Activated CD4-positive, alpha-beta memory T cell treated with anti-CD3 and anti-CD28 coated beads for 36 hours (primary cell): ENCODE measurements at regions not wholly inside any gene's neighbourhood (a gene's known extent, or its start where the extent isn't known, plus 50 kb on each side); places are given as distances from the start of the nearest gene placed in this dataset.

Source experiments
- CTCF ChIA-PET: fragments of 350-600 bp; sonication (Branson Sonifier 250); formaldehyde crosslinking; loops from one replicate; lab custom pipeline; 2021; ENCODE audit warnings: antibody characterized with exemption, inconsistent platforms; lab: Charles Lee
- POLR2A ChIA-PET: fragments of 350-600 bp; sonication (Branson Sonifier 250); formaldehyde crosslinking; loops from one replicate; lab custom pipeline; 2021; ENCODE audit warnings: antibody characterized with exemption; lab: Charles Lee
- DNase-seq: peaks from one replicate; pipeline ENCODE4 v3.0.0-alpha.2; 2020
- H3K27ac Mint-ChIP-seq: one replicate; pipeline ENCODE4 v1.8.0; 2021; ENCODE audit warnings: mixed read lengths
- H3K27me3 Mint-ChIP-seq: one replicate; pipeline ENCODE4 v1.8.0; 2021; ENCODE audit warnings: mixed read lengths
- H3K36me3 Mint-ChIP-seq: one replicate; pipeline ENCODE4 v1.8.0; 2021; ENCODE audit warnings: mixed read lengths
- H3K4me1 Mint-ChIP-seq: one replicate; pipeline ENCODE4 v1.8.0; 2021; ENCODE audit warnings: low read depth, mixed read lengths
- H3K4me3 Mint-ChIP-seq: one replicate; pipeline ENCODE4 v1.8.0; 2021; ENCODE audit warnings: mild to moderate bottlenecking, mixed read lengths
- H3K9me3 Mint-ChIP-seq: one replicate; pipeline ENCODE4 v1.8.0; 2021; ENCODE audit warnings: mixed read lengths
- intact Hi-C: fragments of 100-400 bp; cut with micrococcal nuclease; formaldehyde crosslinking; loops from one replicate; pipeline ENCODE4 v1.15.1; 2023

DNA sequence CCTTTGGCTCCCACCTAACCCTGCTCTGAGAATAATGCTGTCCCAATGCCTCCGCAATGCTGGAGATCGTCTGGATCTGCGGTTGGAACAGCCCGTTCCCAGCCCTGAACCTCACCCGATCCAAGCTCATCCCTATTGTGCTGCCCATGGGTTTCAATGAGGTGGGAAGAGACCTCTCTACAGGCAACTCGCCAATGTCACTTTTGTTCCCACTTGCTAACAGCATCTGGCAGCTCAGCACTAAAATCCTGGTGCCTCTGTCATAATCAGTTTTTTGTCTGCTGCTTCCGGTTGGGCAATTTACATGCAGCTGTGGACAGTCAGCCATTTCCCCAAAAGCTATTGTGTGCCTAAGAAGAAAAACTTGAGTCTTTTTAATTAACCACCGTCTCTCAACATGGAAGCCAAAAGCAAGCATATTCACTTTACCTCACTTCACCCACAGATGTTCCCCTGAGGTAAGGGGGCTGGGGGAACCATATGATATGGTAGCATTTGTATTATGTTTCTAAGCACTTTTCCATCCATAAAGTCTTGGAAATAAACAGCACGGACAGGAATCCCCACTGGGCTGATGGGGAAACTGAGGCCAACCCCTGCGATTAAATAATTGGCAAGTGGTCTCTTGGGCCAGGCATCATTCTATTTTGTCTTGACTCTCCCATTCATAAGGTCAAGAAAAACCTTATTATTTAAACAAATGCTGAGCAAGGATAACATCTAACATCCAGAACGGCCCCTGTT, 159.2 kb upstream of the CDH5 start:
- H3K4me1 Mint-ChIP-seq, result no peaks in the 10 kb centered on the region
- H3K4me3 Mint-ChIP-seq, result no peak overlapping the region
- CTCF ChIA-PET, result no interaction called here
- peaks cover 9% of the 10 kb centered on the region for H3K27me3 Mint-ChIP-seq
- intact Hi-C loops, result no loop called here
- no peaks in the 10 kb centered on the region for H3K36me3 Mint-ChIP-seq
- POLR2A ChIA-PET, result no interaction called here
- no peaks in the 10 kb centered on the region for H3K9me3 Mint-ChIP-seq
- no peak overlapping the region for H3K27ac Mint-ChIP-seq
- no peak for DNase-seq

DNA sequence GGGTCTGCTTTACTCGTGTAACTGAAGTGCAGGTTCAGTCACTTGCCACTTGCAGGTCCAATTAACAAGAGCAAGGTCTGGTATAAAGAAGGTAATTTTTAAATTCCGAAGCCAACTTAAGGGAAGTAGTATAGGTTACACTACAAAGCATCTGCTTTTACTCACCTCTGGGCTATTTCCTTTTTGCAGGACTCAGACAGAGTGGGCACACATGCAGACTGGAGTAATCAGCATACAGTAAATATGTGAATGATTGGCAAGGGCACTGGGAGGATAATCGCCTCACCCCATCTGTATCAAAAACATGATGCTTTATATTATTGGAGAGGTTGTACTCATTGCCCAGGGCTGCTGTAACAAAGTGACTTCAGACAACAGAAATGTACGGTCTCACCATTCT, 160.1 kb upstream of the CDH5 start:
- Mint-ChIP-seq H3K27ac (no peak overlapping the region), H3K9me3 (no peaks in the 10 kb centered on the region), H3K27me3 (peaks cover 7% of the 10 kb centered on the region), H3K36me3 (no peaks in the 10 kb centered on the region), H3K4me1 (no peaks in the 10 kb centered on the region), H3K4me3 (no peak overlapping the region)
- ChIA-PET POLR2A (no interaction called here), CTCF (no interaction called here)
- DNase-seq, result no peak
- intact Hi-C loops, result no loop called here

DNA sequence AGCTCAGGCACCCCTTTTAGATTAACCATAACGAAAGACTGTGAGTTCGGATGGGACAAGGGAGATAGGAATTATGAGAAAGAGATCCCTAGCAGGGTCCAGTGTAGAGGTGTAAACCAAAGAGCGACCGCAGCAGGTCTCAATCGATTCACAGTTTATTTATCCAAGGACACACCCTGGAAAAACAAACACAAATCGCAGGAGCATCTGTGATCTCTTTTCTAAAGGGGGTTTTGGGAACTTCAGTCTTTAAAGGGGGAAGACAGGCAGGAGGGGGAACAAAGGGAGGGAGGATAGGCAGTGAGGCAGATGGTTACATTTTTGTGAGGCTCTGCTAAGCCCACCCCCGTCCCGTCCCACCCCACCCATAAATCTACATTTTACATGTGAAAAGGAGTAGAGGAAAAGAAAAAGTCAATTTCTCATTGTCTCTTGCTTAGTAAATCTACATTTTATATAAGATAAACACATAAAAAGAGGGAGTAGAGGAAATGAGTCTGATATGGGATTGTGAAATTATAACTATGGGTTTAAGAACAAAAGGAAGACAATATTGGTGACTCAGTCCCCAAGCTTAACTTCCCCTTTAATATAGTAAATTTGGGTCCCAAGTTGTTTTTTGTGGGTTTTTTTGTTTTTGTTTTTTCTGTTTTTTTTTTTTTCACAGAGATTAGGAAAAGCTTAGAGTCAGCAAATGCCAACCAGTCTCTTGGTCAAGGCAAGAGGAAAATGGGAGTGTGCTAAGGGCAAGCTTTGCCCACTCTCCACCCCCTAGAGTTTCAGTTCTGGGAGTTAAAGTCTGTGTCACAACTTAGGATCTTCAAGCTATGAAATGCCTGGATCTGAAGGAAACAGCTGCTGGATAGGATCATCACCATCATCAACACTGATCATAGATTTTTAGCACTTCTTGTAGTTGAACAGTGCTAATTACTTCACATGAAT, 160.9 kb upstream of the CDH5 start:
- Mint-ChIP-seq H3K4me3 (no peak overlapping the region), H3K27me3 (peaks cover 3% of the 10 kb centered on the region), H3K4me1 (no peaks in the 10 kb centered on the region), H3K9me3 (no peaks in the 10 kb centered on the region), H3K27ac (no peak overlapping the region), H3K36me3 (no peaks in the 10 kb centered on the region)
- intact Hi-C loops, result no loop called here
- POLR2A ChIA-PET, result no interaction called here
- CTCF ChIA-PET, result no interaction called here
- DNase-seq, result no peak

DNA sequence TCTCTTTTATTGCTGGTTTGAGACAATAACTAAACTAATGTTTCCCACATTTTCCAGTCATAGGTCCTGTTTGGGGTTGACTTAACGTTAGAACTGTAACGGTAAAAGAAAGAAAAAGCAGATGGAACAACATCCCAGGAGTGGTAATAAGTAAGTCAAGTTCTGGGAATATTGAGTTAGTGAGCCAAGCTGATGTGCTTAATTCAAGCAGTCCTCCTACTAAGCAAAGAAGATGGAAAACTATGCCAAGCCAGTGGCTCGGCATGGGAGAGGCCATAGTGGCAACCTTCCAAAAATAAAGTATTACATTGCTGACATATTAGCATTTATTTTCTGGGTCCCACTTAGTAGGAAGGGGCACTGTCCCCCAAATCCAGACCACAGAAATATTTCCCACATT, 161.7 kb upstream of the CDH5 start:
- Mint-ChIP-seq H3K9me3 (no peaks in the 10 kb centered on the region), H3K27ac (no peak overlapping the region), H3K4me3 (no peak overlapping the region), H3K27me3 (peaks cover 2% of the 10 kb centered on the region), H3K36me3 (no peaks in the 10 kb centered on the region), H3K4me1 (no peaks in the 10 kb centered on the region)
- POLR2A ChIA-PET, result no interaction called here
- intact Hi-C loops, result no loop called here
- no peak for DNase-seq
- CTCF ChIA-PET, result no interaction called here

DNA sequence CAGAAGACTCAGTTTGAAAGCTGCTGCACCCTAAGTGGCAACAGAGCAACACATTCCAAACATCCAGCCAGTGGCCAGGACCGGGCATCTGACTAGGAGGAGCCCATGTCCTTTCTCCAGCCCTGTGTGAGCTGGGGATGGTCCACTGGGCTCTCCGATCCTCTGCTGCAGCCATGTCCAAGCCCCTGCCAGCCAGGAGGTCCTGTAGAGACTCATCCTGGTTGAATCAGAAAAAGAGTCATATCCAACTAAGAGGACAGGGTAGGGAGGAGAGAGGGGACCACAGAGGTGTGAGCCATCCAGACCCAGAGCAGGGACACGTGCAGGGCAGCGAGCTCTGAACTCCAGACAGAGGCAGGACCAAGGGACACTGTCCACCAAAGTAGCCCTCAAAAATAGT, 163.0 kb upstream of the CDH5 start:
- no peaks in the 10 kb centered on the region for H3K36me3 Mint-ChIP-seq
- H3K27me3 Mint-ChIP-seq, result peaks cover 2% of the 10 kb centered on the region
- no peak overlapping the region for H3K27ac Mint-ChIP-seq
- no peaks in the 10 kb centered on the region for H3K4me1 Mint-ChIP-seq
- no peaks in the 10 kb centered on the region for H3K9me3 Mint-ChIP-seq
- no peak overlapping the region for H3K4me3 Mint-ChIP-seq
- intact Hi-C loops, result no loop called here
- POLR2A ChIA-PET, result no interaction called here
- DNase-seq, result no peak
- CTCF ChIA-PET, result no interaction called here

DNA sequence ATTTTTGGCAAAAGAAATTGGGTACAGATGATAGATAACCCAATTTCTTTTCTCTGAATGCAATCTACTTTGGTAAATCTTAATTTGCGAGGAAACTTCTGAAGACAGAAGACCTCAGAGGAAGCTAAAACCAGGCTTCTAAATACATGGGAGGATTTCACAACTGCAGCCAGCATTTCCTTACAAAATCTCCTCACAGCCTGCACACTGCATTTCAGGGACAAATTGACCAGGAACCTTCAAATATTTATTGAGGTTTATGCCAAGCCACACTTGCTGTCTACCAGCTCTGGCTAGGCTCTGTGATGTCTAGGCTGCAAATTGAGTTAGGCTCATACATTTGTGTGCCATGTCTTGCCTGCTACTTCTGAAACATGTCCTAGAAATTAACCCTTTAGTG, 167.3 kb upstream of the CDH5 start:
- ChIA-PET CTCF (no interaction called here), POLR2A (no interaction called here)
- Mint-ChIP-seq H3K4me3 (no peak overlapping the region), H3K9me3 (no peaks in the 10 kb centered on the region), H3K36me3 (no peaks in the 10 kb centered on the region), H3K4me1 (no peaks in the 10 kb centered on the region), H3K27ac (no peak overlapping the region), H3K27me3 (no peaks in the 10 kb centered on the region)
- no peak for DNase-seq
- intact Hi-C loops, result no loop called here

DNA sequence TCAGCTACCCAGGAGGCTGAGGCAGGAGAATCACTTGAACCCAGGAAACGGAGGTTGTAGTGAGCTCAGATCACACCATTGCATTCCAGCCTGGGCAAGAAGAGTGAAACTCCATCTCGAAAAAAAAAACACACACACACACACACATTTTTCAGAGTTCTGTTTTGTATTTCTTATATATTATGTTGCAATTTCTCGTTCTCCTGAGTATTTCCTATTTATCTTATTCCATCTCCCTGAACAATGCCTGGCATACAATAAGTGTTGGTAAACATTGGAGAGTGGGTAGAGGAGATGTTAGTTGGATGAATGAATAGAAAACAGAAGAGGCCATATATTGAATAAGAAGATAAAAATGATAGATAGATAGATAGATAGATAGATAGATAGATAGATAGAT, 167.8 kb upstream of the CDH5 start:
- H3K9me3 Mint-ChIP-seq, result no peaks in the 10 kb centered on the region
- intact Hi-C loops, result no loop called here
- no peak overlapping the region for H3K4me3 Mint-ChIP-seq
- no peak overlapping the region for H3K27ac Mint-ChIP-seq
- H3K27me3 Mint-ChIP-seq, result no peaks in the 10 kb centered on the region
- H3K36me3 Mint-ChIP-seq, result no peaks in the 10 kb centered on the region
- DNase-seq, result no peak
- no peaks in the 10 kb centered on the region for H3K4me1 Mint-ChIP-seq
- ChIA-PET POLR2A (no interaction called here), CTCF (no interaction called here)

DNA sequence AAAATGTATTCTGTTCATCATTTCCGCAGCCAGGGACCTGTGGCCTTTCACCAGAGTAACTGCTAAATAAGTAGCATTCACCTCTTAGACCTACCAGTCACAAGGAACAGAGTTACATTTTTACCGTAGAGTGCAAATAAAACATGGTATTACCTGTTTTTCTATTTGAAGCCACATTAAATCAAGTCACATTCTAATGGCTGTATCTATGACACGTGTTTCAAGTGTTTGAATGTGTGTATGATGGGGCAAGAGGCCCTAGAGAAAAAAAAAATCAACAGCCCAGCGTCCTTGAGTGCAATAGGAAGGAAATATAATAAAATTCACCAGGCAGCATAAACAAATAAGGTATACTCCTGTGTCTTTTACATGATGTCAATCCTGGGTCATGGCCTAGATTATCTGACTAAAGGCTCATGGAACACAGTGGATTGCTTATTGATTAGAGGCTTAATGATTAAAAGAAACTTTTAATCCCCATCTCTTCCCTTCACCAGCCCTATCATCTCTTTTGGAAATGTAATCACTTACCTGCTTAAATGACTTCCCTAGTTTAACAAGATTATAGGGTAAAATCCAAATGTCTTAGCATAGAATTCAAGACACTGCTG, 168.7 kb upstream of the CDH5 start:
- CTCF ChIA-PET, result no interaction called here
- Mint-ChIP-seq H3K9me3 (no peaks in the 10 kb centered on the region), H3K4me1 (no peaks in the 10 kb centered on the region), H3K27ac (no peak overlapping the region), H3K27me3 (no peaks in the 10 kb centered on the region), H3K4me3 (no peak overlapping the region), H3K36me3 (no peaks in the 10 kb centered on the region)
- POLR2A ChIA-PET, result no interaction called here
- intact Hi-C loops, result no loop called here
- DNase-seq, result no peak

DNA sequence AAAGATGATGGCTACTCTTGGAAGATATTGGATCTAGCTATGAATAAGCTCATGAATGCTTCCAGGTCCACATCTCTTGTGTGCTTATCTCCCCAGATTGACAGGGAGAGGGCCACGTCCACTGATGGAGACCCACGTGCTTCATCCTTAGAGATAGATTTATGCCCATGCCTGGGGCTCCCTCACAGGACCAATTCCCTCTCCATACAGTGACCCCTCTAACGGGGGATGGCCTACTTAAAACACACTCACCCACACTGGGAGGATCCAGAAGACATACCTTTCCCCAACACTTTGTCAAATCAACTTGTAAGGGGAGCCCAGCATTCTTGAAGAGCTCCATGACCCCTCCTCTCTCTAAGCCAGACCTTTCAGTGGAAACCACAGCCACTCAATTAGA, 169.7 kb upstream of the CDH5 start:
- ChIA-PET POLR2A (no interaction called here), CTCF (no interaction called here)
- peaks cover 2% of the 10 kb centered on the region for H3K27me3 Mint-ChIP-seq
- H3K4me1 Mint-ChIP-seq, result no peaks in the 10 kb centered on the region
- no peak overlapping the region for H3K27ac Mint-ChIP-seq
- no peak overlapping the region for H3K4me3 Mint-ChIP-seq
- H3K36me3 Mint-ChIP-seq, result no peaks in the 10 kb centered on the region
- no peaks in the 10 kb centered on the region for H3K9me3 Mint-ChIP-seq
- no peak for DNase-seq
- intact Hi-C loops, result no loop called here

DNA sequence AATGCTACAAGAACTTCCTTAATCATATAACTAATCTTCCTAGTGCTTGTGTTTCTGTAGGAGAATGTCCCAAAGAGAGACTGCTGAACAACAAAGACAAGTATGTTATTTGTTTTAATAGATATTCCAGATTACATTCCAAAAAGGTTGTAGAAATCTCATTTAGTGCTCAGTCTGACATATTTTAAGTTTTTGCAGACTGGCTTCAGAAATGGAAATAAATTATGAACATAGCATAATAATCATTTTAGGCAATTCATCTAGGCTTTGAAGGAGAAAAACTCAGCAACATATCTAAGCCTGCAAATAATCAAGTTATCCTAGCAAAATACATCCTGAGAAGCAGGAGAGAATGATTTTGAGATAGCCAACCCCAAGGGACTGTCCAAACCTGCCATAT, 171.6 kb upstream of the CDH5 start:
- DNase-seq, result no peak
- CTCF ChIA-PET, result no interaction called here
- no peaks in the 10 kb centered on the region for H3K4me1 Mint-ChIP-seq
- H3K27ac Mint-ChIP-seq, result no peak overlapping the region
- H3K27me3 Mint-ChIP-seq, result peaks cover 2% of the 10 kb centered on the region
- intact Hi-C loops, result no loop called here
- no peaks in the 10 kb centered on the region for H3K36me3 Mint-ChIP-seq
- peaks cover 3% of the 10 kb centered on the region for H3K9me3 Mint-ChIP-seq
- POLR2A ChIA-PET, result no interaction called here
- no peak overlapping the region for H3K4me3 Mint-ChIP-seq

DNA sequence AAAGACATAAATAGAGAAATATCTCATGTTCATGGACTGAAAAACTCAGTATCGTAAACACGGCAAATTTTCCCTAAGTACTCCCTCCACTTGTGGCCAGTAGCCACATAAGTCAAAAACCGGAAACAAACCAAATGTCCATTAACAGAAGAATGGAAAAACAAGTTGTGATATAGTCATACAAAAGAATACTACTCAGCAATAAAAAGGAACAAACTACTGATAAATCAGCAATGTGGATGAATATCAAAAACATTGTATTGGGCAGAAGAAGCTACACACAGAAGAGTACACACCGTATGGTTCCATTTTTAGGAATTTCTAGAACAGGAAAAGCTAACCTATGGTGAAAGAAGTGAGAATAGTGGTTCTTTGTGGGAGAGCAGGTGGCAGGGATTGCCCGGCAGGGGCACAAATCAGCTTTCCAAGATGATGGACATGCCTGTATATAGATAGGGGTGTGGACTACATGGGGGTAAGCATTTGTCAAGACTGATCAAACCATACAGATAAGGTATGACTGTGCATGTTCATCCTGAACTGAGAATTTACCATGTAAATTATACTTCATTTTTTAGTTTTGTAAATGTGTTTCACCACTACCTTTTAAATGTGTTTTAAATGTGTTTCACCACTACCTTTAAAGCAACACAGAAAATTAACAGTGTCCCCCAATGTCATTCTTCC, 172.8 kb upstream of the CDH5 start:
- intact Hi-C loops, result no loop called here
- no peak overlapping the region for H3K4me3 Mint-ChIP-seq
- H3K9me3 Mint-ChIP-seq, result peaks cover 3% of the 10 kb centered on the region
- CTCF ChIA-PET, result no interaction called here
- POLR2A ChIA-PET, result no interaction called here
- no peak overlapping the region for H3K27ac Mint-ChIP-seq
- H3K27me3 Mint-ChIP-seq, result peaks cover 5% of the 10 kb centered on the region
- no peak for DNase-seq
- H3K36me3 Mint-ChIP-seq, result no peaks in the 10 kb centered on the region
- no peaks in the 10 kb centered on the region for H3K4me1 Mint-ChIP-seq

DNA sequence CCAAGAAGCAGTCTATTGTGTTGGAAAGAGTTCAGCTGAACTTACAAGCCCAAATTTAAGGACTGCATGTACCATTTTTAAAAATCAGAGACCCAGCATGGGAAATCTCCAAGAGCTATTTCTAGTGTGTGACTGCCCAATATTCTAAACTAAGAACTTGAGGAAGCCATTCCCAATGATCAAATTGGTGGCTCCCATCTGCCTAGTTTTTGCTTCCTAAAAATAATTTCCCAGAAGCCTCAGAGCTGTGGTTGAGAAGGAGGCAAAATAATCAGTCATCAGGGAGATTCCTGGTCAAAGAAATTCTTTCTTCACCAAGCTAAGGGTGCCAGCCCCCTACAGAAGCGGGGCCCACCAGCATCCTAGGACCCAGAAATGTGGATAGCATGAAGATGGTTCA, 176.1 kb upstream of the CDH5 start:
- Mint-ChIP-seq H3K4me3 (no peak overlapping the region), H3K9me3 (peaks cover 3% of the 10 kb centered on the region), H3K27me3 (peaks cover 10% of the 10 kb centered on the region), H3K27ac (no peak overlapping the region), H3K36me3 (no peaks in the 10 kb centered on the region), H3K4me1 (no peaks in the 10 kb centered on the region)
- ChIA-PET CTCF (interaction anchor here (0.6 kb wide), 1 partner anchor 12 kb away, joined by 4 read pairs; no protein-coding TSS in a partner anchor), POLR2A (no interaction called here)
- intact Hi-C loops, result no loop called here
- DNase-seq, result no peak
